GM18867 (cell line): ENCODE measurements at regions not wholly inside any gene's neighbourhood (a gene's known extent, or its start where the extent isn't known, plus 50 kb on each side); places are given as distances from the start of the nearest gene placed in this dataset.
"Not testable (repeated sequence)": the region's sequence is repeated elsewhere in the genome, so short reads cannot be mapped to it uniquely, and the experiment has no call there.

Experiments used
- ATAC-seq: cut with Tn5 transposase; IDR thresholded peaks from one replicate; pipeline ENCODE4 v1.9.1; 2021; ENCODE audit warnings: mild to moderate bottlenecking, moderate library complexity; ENCODE audit not compliant: unreplicated experiment

- ATAC-seq, result no peak
Observed at GRCh38 chr21:20283836-20284235, 714.4 kb upstream of the NCAM2 start.

DNA sequence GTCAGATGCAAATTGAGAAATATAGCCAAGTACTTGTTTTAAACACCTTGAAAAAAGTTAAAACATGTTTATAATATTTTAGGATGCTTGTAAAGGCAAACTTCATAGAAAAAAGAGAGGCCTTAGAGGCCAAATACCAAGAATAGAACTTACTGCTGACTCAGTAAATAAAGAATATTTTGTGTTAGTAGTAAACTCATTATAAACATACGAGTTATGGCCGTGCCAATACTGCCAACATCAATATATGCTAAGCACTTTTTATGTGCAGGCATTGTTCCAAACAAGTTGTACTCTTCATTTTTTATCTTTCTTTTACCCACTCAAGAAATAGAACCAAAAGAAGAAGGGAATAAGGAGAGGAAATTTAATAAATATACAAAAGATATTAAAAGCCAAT is 705.9 kb upstream of the NCAM2 start:
- no peak for ATAC-seq

- ATAC-seq, result not testable (repeated sequence)
Observed at GRCh38 chr21:20292854-20293253, 705.4 kb upstream of the NCAM2 start.

DNA sequence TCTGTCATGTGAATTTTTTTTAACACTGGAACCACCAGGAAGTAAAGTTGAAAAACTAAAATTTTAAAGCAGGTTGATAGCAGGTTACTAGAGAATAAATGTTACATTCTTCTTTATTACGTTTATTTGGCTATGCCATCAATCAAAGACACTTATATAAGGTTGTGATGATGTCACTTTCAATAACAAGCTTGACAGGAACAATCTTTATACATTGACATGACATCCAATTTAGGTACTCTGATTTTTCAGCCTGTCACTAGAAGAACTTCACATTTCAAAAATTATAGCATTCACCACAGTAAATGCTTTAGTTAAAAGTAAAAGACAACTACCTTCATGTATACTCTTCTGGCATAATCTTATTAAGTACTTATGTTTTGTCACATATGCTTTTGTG is 696.8 kb upstream of the NCAM2 start:
- ATAC-seq, result no peak

- ATAC-seq, result no peak
Observed at GRCh38 chr21:20302084-20302483, 696.1 kb upstream of the NCAM2 start.

DNA sequence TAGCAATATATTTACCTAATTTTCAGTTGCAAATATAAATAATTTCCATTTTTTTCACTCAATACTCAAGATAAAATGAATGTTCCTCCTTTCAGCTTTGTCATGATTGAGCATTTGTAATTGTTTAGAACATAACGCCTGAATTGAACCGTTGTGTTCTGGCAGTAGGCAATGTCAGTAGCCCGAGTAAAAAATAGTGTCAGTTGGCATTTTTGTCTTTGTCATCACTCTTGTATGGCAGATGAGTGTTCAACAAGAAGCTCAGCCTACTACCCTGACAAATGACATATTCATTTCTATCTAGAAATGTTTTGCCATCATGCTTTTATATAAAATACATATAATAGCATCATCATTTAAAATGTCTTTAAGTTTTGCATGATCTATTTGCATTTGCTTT is 691.4 kb upstream of the NCAM2 start:
- no peak for ATAC-seq

DNA sequence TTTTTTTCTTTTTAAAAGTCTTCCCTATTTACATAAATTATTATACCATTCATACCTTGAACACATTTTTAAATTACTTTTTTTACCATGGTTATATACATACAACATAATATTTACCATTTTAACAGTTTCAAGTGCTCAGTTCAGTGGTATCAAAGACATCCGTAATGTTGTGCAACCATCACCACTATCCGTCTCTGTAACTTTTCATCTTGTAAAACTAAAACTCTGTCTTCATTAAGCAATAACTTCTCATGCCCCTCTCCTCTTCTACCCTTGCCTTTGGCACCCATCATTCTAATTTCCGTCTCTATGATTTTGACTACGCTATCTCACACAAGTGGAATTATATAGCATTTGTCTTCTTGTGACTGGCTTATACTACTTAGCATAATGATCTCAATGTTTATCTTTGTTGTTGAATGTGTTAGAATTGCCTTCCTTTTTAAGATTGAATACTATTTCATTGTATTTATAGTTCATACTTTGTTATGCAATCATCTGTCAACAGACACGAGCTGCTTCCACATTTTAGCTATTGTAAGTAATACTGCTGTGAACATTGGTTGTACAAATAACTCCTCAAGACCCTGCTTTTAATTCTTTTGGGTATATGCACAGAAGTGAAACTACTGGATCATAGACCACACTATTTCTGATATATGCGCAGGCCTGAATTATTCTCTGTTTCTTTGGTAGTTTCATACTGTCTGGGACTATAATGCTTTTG is 689.5 kb upstream of the NCAM2 start:
- no peak for ATAC-seq

GRCh38 chr21:20311234-20311787 is 686.9 kb upstream of the NCAM2 start:
- ATAC-seq, result no peak

DNA sequence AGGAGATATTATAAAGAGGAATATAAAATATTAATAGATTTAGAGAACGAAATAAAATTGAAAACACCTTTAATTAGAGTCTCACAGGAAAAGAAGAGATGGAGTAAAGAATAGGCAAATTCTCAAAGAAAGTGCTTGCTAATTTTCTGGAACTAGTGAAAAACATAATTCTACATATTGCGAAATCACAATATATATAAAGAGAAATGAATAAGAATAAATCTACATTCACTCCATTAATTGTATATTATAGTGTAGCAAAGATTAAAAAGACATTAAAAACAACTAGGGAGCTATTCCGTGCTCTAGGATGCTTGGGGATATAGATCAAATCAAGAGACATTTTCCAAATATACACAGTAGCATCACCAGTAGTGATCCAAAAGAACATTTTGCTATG is 685.2 kb upstream of the NCAM2 start:
- no peak for ATAC-seq

GRCh38 chr21:20315042-20315441 is 683.2 kb upstream of the NCAM2 start:
- ATAC-seq, result no peak

DNA sequence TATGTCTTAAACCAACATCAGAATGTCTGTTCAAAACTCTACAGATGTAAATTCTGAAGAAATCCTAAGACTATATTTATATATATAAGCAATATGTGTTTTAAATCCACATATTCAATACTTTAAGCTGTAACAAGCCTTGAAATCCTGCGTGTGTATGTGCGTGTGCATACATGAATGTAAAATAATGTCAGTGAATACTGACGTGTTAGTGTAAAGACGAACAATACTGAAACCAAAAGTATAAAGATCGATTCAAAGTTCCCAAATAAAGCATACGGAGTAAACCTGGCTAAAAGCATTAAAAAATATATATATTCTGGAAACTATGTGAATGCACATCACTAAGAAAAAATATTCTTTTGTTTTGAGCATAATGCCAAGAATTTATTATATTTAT is 668.6 kb upstream of the NCAM2 start:
- no peak for ATAC-seq

DNA sequence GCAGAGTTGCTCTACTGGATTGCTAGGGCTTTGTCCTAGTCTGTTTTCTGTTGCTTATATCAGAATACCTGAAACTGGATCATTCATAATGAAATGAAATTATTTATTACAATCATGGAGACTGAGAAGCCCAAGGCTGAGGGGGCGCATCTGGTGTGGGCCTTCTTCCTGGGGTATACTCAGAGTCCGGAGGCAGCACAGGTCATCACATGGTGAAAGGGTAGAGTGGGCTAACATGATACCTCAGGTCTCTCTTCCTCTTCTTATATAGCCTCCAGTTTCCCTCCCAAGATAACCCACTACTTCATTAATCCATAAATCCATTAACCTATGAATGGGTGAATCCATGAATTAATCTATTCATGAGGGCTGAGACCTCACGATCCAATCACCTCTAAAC is 667.6 kb upstream of the NCAM2 start:
- no peak for ATAC-seq

DNA sequence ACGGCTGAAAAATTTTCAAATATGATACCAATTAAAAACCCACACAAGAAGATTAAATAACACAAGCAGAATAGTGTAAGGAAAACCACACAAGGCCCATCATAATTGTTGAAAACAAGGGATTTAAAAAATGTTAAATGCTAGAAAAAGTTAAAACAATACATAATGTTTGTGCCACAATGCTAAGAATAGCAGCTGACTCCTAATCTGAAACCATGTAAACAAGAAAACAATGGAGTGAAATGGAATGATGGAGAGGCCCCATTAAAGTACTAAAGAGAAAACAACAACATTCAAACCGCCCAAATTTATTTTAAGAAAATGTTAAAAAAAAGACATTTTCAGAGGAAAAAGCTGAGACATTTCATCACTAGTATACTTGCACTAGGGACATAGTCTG is 663.6 kb upstream of the NCAM2 start:
- no peak for ATAC-seq

GRCh38 chr21:20341431-20341830 is 656.8 kb upstream of the NCAM2 start:
- ATAC-seq, result no peak

GRCh38 chr21:20343186-20343585 is 655.0 kb upstream of the NCAM2 start:
- no peak for ATAC-seq

GRCh38 chr21:20351138-20351537 is 647.1 kb upstream of the NCAM2 start:
- ATAC-seq, result no peak

DNA sequence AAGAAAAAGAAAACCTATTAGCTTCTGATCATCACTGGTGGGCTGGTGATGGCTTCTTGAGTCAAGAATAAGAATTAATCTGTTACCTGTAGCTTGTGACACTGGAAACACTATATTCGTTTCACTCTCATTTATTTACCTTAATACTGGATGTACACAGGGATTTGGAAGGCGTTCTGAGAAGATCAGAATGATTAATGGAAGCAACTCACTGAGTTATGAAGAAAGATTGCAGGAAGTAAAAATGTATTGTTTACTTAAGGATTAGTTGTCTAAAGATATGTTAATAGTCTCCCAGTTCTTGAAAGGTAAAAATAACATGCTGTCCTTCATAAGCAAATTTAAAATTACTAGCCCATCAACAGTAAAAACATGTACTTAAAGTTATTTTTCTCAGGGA is 644.9 kb upstream of the NCAM2 start:
- ATAC-seq, result no peak

DNA sequence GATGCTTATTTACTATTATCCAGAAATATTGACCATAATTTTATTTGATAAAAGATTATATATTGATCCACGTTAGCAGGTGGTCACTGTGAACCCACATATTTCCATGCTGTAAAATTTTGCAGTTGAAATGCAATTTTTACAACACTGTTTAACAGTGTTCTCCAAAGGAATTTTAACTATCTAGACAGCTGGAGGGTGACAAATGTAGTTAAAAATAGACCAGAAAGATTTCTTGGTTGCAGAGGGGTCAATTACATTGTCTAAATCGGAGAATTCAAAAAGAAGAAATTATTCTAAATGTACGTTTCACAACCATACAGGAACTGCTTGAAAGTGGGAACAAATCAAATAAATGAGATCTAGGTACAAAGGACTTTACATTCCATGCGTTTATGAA is 625.2 kb upstream of the NCAM2 start:
- no peak for ATAC-seq

DNA sequence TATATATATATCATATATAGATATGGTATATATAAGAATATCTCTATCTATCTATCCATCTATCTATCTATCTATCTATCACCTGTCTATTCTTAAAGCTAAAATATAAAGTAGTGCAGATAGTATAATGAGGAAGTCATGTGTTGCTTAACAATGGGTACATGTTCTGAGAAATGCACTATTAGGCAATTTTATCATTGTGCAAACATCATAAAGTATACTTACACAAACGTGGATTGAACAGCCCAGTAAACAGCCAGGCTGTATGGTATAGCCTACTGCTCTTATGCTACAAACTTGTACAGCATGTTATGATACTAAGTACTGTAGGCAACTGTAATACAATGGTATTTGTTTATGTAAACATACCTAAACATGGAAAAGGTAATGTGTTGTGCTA is 621.0 kb upstream of the NCAM2 start:
- no peak for ATAC-seq

GRCh38 chr21:20388400-20388799 is 609.8 kb upstream of the NCAM2 start:
- ATAC-seq, result no peak

DNA sequence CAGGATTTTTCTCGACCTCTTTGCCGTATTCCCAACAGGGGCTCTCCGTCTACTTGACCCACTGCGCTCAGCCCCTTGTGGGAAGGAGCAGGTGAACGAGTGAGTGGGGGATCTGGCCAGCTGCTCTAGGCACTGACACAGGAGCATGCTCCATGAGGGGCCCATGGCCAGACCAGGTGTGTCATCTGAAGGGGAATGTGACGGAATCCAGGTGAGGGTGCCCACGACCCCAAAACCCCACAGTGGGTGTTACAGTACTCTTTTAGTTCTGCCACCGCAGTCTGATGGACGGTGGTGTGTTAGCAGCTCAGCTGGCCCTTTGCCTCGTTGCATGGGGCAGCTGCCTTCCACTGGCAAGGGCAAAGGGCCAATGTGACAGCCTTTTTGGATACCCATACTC is 601.4 kb upstream of the NCAM2 start:
- ATAC-seq, result no peak

GRCh38 chr21:20404915-20405314 is 593.3 kb upstream of the NCAM2 start:
- ATAC-seq, result no peak

GRCh38 chr21:20418353-20418752 is 579.9 kb upstream of the NCAM2 start:
- ATAC-seq, result no peak
